Endothelial cell of umbilical vein (primary cell): ENCODE measurements at regions not wholly inside any gene's neighbourhood (a gene's known extent, or its start where the extent isn't known, plus 50 kb on each side); places are given as distances from the start of the nearest gene placed in this dataset.

Experiments used
- BruUV-seq: library from RNA; stranded (reverse); fragments of 400-500 nt; replicated peaks from 2 replicates; lab custom pipeline; 2021; lab: Mats Ljungman, UMichigan
- CTCF ChIA-PET: fragments of 300-600, 350-600 bp; sonication (Branson Sonifier 250); formaldehyde crosslinking; loops from one replicate; lab custom pipeline; 2021; ENCODE audit warnings: antibody characterized with exemption, inconsistent platforms; lab: Charles Lee
- POLR2A ChIA-PET: fragments of 300-600, 350-600 bp; sonication (Branson Sonifier 250); formaldehyde crosslinking; loops from one replicate; lab custom pipeline; 2021; ENCODE audit warnings: antibody characterized with exemption, inconsistent platforms; lab: Charles Lee
- DNase-seq: peaks from one replicate; pipeline ENCODE4 v3.0.0-alpha.2; 2011; ENCODE audit warnings: low read depth, low spot score
- FAIRE-seq: peaks from 2 replicates; lab custom pipeline; 2011; peaks lifted over from hg19 to GRCh38; lab: Jason Lieb, UNC
- H2AFZ ChIP-seq: 2 replicates; pipeline ENCODE4 v1.6.0; 2012; ENCODE audit warnings: low read depth, low read length, control low read depth, inconsistent platforms
- H3K27ac ChIP-seq: 2 replicates; pipeline ENCODE4 v1.5.1; 2011; ENCODE audit warnings: low read depth, mild to moderate bottlenecking, control low read depth, low read length, moderate library complexity; ENCODE audit not compliant: insufficient read depth
- H3K27me3 ChIP-seq, 2 experiments: 2 replicates each; pipeline versions ENCODE4 v1.6.0 to v1.6.1; 2011; ENCODE audit warnings: low read length in 2 of 2, mixed read lengths in 1 of 2; ENCODE audit not compliant: control insufficient read depth in 2 of 2, insufficient read depth in 2 of 2
- H3K36me3 ChIP-seq, 2 experiments: 2 replicates in 1 of 2; 3 replicates in 1 of 2; pipeline ENCODE4 v1.5.1; 2011; ENCODE audit warnings: low read length in 2 of 2, mild to moderate bottlenecking in 1 of 2, moderate library complexity in 1 of 2; ENCODE audit not compliant: control insufficient read depth in 2 of 2, insufficient read depth in 2 of 2; ENCODE audit errors: extremely low read depth in 1 of 2
- H3K4me1 ChIP-seq: 3 replicates; pipeline ENCODE4 v1.5.1; 2011; ENCODE audit warnings: mild to moderate bottlenecking, low read length; ENCODE audit not compliant: control insufficient read depth, insufficient read depth; ENCODE audit errors: extremely low read depth
- H3K4me2 ChIP-seq: 2 replicates; pipeline ENCODE4 v1.6.1; 2011; ENCODE audit warnings: low read length, control low read depth, mixed read lengths; ENCODE audit not compliant: insufficient read depth
- H3K4me3 ChIP-seq, 3 experiments: fragments of 200-600 bp in 1 of 3; sonication (generic), shearing (Covaris generic) in 1 of 3; replicated peaks in 1 of 3; 2 replicates each; pipeline ENCODE4 v1.5.1; 2011 to 2016; ENCODE audit warnings: control low read depth in 3 of 3, low read length in 3 of 3, mild to moderate bottlenecking in 2 of 3, inconsistent platforms in 1 of 3, low read depth in 1 of 3, moderate library complexity in 1 of 3; ENCODE audit not compliant: insufficient read depth in 1 of 3
- H3K79me2 ChIP-seq: 2 replicates; pipeline ENCODE4 v1.6.0; 2012; ENCODE audit warnings: low read length, inconsistent platforms; ENCODE audit not compliant: control insufficient read depth, insufficient read depth
- H3K9ac ChIP-seq: replicated peaks from 2 replicates; pipeline ENCODE3; 2011; ENCODE audit warnings: low read length, control low read depth; ENCODE audit not compliant: insufficient read depth; ENCODE audit errors: extremely low read depth
- H3K9me1 ChIP-seq: replicated peaks from 3 replicates; pipeline ENCODE4 v1.6.0; 2011; ENCODE audit warnings: mild to moderate bottlenecking, low read length; ENCODE audit not compliant: control insufficient read depth, insufficient read depth; ENCODE audit errors: extremely low read depth
- H3K9me3 ChIP-seq: replicated peaks from 2 replicates; pipeline ENCODE4 v1.5.1; 2012; ENCODE audit warnings: low read length, inconsistent platforms; ENCODE audit not compliant: control insufficient read depth, insufficient read depth
- H4K20me1 ChIP-seq: replicated peaks from 2 replicates; pipeline ENCODE3; 2011; ENCODE audit warnings: mild to moderate bottlenecking, low read length; ENCODE audit not compliant: control insufficient read depth, insufficient read depth; ENCODE audit errors: extremely low read depth
- CTCF ChIP-seq, 2 donors: IDR thresholded peaks; 1 replicate in 1 of 2; 2 replicates in 1 of 2; pipeline ENCODE4 v1.5.1; 2011; ENCODE audit warnings: low read length in 2 of 2, mild to moderate bottlenecking in 2 of 2, moderate library complexity in 2 of 2, control low read depth in 1 of 2, inconsistent platforms in 1 of 2, low read depth in 1 of 2; ENCODE audit not compliant: insufficient read depth in 1 of 2; ENCODE audit errors: extremely low read depth in 1 of 2
- EZH2 ChIP-seq: IDR thresholded peaks from 2 replicates; pipeline ENCODE4 v1.6.1; 2012; ENCODE audit warnings: borderline replicate concordance, low read depth, mild to moderate bottlenecking, moderate library complexity, low read length, inconsistent platforms; ENCODE audit not compliant: severe bottlenecking
- FOS ChIP-seq: IDR thresholded peaks from 2 replicates; pipeline ENCODE4 v1.6.1; 2011; ENCODE audit warnings: mild to moderate bottlenecking, low read length, moderate library complexity, borderline replicate concordance; ENCODE audit not compliant: insufficient read depth
- GATA2 ChIP-seq: IDR thresholded peaks from 2 replicates; pipeline ENCODE4 v1.7.0; 2011; ENCODE audit warnings: low read depth, mild to moderate bottlenecking, moderate library complexity, mixed read lengths, low read length; ENCODE audit not compliant: insufficient read length, insufficient read depth
- JUN ChIP-seq: IDR thresholded peaks from 2 replicates; pipeline ENCODE4 v1.6.1; 2011; ENCODE audit warnings: borderline replicate concordance, low read depth; ENCODE audit not compliant: insufficient read length, insufficient read depth
- MYC ChIP-seq: IDR thresholded peaks from one replicate; pipeline ENCODE4 v1.6.1; 2011; ENCODE audit warnings: mild to moderate bottlenecking, low read depth, low read length
- POLR2A ChIP-seq: IDR thresholded peaks from 2 replicates; pipeline ENCODE4 v1.6.1; 2012; ENCODE audit warnings: low read depth, mild to moderate bottlenecking, control low read depth, low read length
- POLR2AphosphoS5 ChIP-seq: IDR thresholded peaks from 2 replicates; pipeline ENCODE4 v1.6.1; 2012; ENCODE audit warnings: low read depth, mild to moderate bottlenecking, control low read depth, low read length, moderate library complexity; ENCODE audit not compliant: insufficient read depth
- dilution Hi-C: fragments of 300-500 bp; cut with MboI; formaldehyde crosslinking; loops from one replicate; pipeline ENCODE4 v1.15.0; 2019; ENCODE audit warnings: low sequenced_read_pairs; ENCODE audit not compliant: extremely low pct_ligation_motif_present
- intact Hi-C: fragments of 100-400 bp; cut with micrococcal nuclease; formaldehyde crosslinking; loops from one replicate; pipeline ENCODE4 v1.10.0; 2022
- TF ChIP-seq, protein P1 (sequence below): IDR thresholded peaks from 2 replicates; pipeline ENCODE4 v1.6.1; 2011; ENCODE audit not compliant: insufficient read depth, insufficient read length

DNA sequence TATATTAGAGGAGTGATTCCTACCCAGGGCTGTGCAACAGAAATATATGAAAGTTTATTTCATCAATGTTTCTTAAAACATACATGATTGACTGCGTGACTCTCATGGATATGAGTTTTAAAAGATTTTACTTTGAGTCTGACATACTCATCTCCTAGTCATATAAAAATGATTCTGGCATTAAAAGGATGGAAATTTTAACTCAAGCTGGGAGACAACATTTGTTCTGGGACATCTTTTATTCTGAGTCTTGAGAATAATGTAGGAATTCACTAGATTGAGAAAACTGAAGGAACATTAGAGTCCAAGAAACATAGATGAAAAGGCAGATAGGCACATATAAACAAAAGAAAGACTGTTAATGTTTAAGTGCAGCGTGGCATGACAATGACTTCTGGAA lies 649.6 kb downstream of the SPRY1 start:
- no TSS peak for BruUV-seq
- H2AFZ ChIP-seq: no peak overlapping the region
- dilution Hi-C loops (no loop called here), intact Hi-C loops (no loop called here)
- no peak overlapping the region for H3K9ac ChIP-seq
- no peak overlapping the region for H3K4me3 ChIP-seq
- H3K9me3 ChIP-seq: no peaks in the 10 kb centered on the region
- CTCF ChIA-PET: no interaction called here
- H3K4me2 ChIP-seq: no peak overlapping the region
- POLR2A ChIA-PET: no interaction called here
- DNase-seq (no peak), FAIRE-seq (no peak)
- H3K9me1 ChIP-seq: no peaks in the 10 kb centered on the region
- no peaks in the 10 kb centered on the region for H3K27me3 ChIP-seq
- no peak overlapping the region for H3K27ac ChIP-seq
- H3K4me1 ChIP-seq: no peaks in the 10 kb centered on the region
- TF ChIP-seq POLR2AphosphoS5: no peak
- TF ChIP-seq EZH2: no peak
- TF ChIP-seq FOS: no peak
- TF ChIP-seq JUN: no peak
- TF ChIP-seq POLR2A: no peak
- TF ChIP-seq CTCF (IDR thresholded peaks at IDR 0.05; ENCODE audit: extremely low read depth in 1 of 2, insufficient read depth in 1 of 2, low read depth in 1 of 2, low read length in 2 of 2): no peak
- TF ChIP-seq, protein P1, sequence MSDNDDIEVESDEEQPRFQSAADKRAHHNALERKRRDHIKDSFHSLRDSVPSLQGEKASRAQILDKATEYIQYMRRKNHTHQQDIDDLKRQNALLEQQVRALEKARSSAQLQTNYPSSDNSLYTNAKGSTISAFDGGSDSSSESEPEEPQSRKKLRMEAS: no peak
- TF ChIP-seq MYC: no peak
- no peak for TF ChIP-seq GATA2
- H3K36me3 ChIP-seq: no peaks in the 10 kb centered on the region
- no peaks in the 10 kb centered on the region for H3K79me2 ChIP-seq
- H4K20me1 ChIP-seq: no peaks in the 10 kb centered on the region
